Stimulated activated naive CD8-positive, alpha-beta T cell treated with anti-CD3 and anti-CD28 coated beads, Interleukin-15, amount 100 ng/mL, for 72 hours (primary cell): ENCODE measurements at regions not wholly inside any gene's neighbourhood (a gene's known extent, or its start where the extent isn't known, plus 50 kb on each side); places are given as distances from the start of the nearest gene placed in this dataset.
"Not testable (repeated sequence)": the region's sequence is repeated elsewhere in the genome, so short reads cannot be mapped to it uniquely, and the experiment has no call there.

Experiments
- ATAC-seq: fragments of 150-1000 bp; cut with Tn5 transposase; 2 replicates; pipeline ENCODE4 v1.10.0; 2021; ENCODE audit warnings: mild to moderate bottlenecking, moderate library complexity
- DNase-seq, 2 donors: peaks; one replicate each; pipeline ENCODE4 v3.0.0; 2021 to 2022
- H3K27ac Mint-ChIP-seq, 2 donors: one replicate each; pipeline ENCODE4 v1.8.0; 2022; ENCODE audit warnings: mild to moderate bottlenecking in 2 of 2, mixed read lengths in 2 of 2, moderate library complexity in 2 of 2
- H3K27me3 Mint-ChIP-seq: one replicate; pipeline ENCODE4 v1.8.0; 2022; ENCODE audit warnings: mixed read lengths
- H3K4me1 Mint-ChIP-seq: one replicate; pipeline ENCODE4 v1.8.0; 2022; ENCODE audit warnings: mild to moderate bottlenecking, mixed read lengths
- H3K4me3 Mint-ChIP-seq, 2 donors: one replicate each; pipeline ENCODE4 v1.8.0; 2022; ENCODE audit warnings: mild to moderate bottlenecking in 2 of 2, mixed read lengths in 2 of 2, moderate library complexity in 1 of 2
- H3K9me3 Mint-ChIP-seq, 2 donors: one replicate each; pipeline ENCODE4 v1.8.0; 2022; ENCODE audit warnings: mixed read lengths in 2 of 2

GRCh38 chr9:33623658-33624586, 99.9 kb downstream of the ANKRD18B start:
- ATAC-seq (peak; percentile 98), DNase-seq (peak; percentile 75 to 76)
- peaks cover 5% of the 10 kb centered on the region for H3K4me1 Mint-ChIP-seq
- no peak overlapping the region for H3K4me3 Mint-ChIP-seq
- peaks cover 33% of the 10 kb centered on the region for H3K27me3 Mint-ChIP-seq
- no peaks in the 10 kb centered on the region for H3K9me3 Mint-ChIP-seq
- no peak overlapping the region for H3K27ac Mint-ChIP-seq

GRCh38 chr9:33628318-33628717, 104.3 kb downstream of the ANKRD18B start:
- not testable (repeated sequence) for H3K4me3 Mint-ChIP-seq, ATAC-seq, H3K4me1 Mint-ChIP-seq, H3K27ac Mint-ChIP-seq, DNase-seq, H3K9me3 Mint-ChIP-seq
- peaks cover 40% of the 10 kb centered on the region for H3K27me3 Mint-ChIP-seq

DNA sequence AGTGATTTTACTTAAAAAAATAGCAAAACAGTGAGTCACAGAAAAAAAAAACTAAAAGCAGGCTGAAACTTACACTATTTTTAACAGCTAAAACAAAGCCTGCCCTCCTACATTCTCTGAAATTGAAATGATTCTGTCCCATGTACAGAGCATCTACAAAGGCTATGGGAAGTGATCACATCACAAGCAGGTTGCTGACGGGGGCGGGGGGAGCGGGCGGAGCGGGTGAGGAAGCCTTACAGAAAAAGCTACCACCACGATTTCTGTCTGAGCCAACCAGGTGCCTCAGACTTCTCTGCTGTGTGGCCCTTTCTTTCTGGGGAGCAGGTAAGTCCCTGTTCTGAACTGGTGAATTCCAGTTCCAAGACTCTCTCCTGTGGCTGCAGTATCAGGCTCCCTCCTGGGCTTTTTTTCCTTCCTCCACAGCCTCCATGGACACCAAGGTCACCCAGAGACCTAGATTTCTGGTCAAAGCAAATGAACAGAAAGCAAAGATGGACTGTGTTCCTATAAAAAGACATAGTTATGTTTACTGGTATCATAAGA, 104.9 kb downstream of the ANKRD18B start:
- Mint-ChIP-seq H3K27me3 (peaks cover 40% of the 10 kb centered on the region), H3K27ac (no peak overlapping the region)
- ATAC-seq = no peak

GRCh38 chr9:33633636-33634035, 109.6 kb downstream of the ANKRD18B start:
- DNase-seq (no peak), ATAC-seq (no peak)
- Mint-ChIP-seq H3K4me3 (no peak overlapping the region), H3K27me3 (peaks cover 65% of the 10 kb centered on the region), H3K4me1 (no peaks in the 10 kb centered on the region), H3K9me3 (no peaks in the 10 kb centered on the region), H3K27ac (no peak overlapping the region)

More for the DNA sequence above, 104.9 kb downstream of the ANKRD18B start:
- Mint-ChIP-seq H3K4me3 (no peak overlapping the region), H3K9me3 (no peaks in the 10 kb centered on the region), H3K4me1 (peaks cover 4% of the 10 kb centered on the region)
- DNase-seq = no peak

- H3K4me1 Mint-ChIP-seq = no peaks in the 10 kb centered on the region
- ATAC-seq (no peak), DNase-seq (no peak)
- H3K27me3 Mint-ChIP-seq = peaks cover 88% of the 10 kb centered on the region
- no peak overlapping the region for H3K4me3 Mint-ChIP-seq
- no peaks in the 10 kb centered on the region for H3K9me3 Mint-ChIP-seq
- no peak overlapping the region for H3K27ac Mint-ChIP-seq
These were observed 113.8 kb downstream of the ANKRD18B start for GRCh38 chr9:33637881-33638280.

DNA sequence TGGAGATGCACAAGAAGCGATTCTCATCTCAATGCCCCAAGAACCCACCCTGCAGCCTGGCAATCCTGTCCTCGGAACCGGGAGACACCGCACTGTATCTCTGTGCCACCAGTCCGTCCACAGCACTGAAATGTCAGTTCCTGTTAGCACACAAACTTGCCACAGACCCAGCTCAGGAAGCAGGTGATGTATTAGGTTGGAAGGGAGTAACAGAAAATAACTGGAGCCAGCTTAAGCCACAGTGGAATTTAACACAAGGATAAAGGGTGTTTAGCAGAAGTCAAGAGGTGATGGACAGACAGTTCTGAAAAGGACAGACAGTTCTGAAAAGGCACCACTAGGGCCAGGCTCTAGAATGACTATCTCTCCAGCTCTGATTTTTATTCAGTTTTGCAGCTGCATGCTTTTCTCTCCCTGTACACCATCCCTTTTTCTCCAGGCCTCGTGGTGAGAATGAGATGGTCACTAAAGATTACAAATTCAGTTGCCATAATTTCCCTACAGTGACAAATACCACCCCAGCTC, 114.4 kb downstream of the ANKRD18B start:
- Mint-ChIP-seq H3K9me3 (no peaks in the 10 kb centered on the region), H3K27me3 (peaks cover 89% of the 10 kb centered on the region), H3K4me1 (no peaks in the 10 kb centered on the region), H3K4me3 (no peak overlapping the region), H3K27ac (no peak overlapping the region)
- ATAC-seq = no peak
- no peak for DNase-seq

DNA sequence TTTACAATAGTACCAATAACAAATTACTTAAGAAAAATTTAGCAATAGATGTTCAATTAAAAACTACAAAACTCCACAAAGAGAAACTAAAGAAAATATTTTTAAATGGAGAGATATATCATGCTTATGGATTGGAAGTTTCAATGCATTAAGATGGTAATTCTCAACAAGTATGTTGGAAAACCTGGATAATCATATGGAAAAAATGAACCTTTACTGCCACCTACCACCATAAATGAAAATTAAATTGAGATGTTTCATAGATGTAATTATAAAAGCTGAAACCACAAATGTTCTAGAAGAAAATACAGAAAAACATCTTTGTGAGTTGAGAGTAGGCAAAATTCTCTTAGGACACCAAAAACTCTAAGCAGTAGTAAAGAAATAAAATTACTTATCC, 121.7 kb downstream of the ANKRD18B start:
- Mint-ChIP-seq H3K4me3 (no peak overlapping the region), H3K27ac (no peak overlapping the region), H3K27me3 (peaks cover 59% of the 10 kb centered on the region), H3K4me1 (peaks cover 18% of the 10 kb centered on the region), H3K9me3 (no peaks in the 10 kb centered on the region)
- DNase-seq = no peak
- ATAC-seq = no peak

DNA sequence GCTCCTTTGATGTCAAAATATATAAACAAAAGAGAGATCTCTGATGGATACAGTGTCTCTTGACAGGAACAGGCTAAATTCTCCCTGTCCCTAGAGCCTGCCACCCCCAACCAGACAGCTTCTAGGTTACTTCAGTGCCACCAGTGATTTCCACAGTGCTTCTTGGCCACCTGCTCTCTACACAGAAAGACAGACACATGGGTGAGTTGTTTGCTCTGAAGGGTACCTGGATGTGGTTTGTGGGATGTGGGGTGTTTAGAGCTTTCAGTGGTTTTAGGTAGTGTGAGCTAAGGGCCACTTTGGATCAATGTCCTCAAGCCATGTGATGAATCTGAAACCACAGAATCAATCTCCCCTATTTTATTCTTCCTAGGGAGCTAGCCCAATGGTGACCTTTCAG, 125.4 kb downstream of the ANKRD18B start:
- H3K27ac Mint-ChIP-seq = no peak overlapping the region
- peak; percentile 99 for ATAC-seq
- peaks cover 58% of the 10 kb centered on the region for H3K27me3 Mint-ChIP-seq
- no peaks in the 10 kb centered on the region for H3K9me3 Mint-ChIP-seq
- no peak overlapping the region for H3K4me3 Mint-ChIP-seq
- peak; percentile 19 to 31 for DNase-seq
- H3K4me1 Mint-ChIP-seq = peaks cover 18% of the 10 kb centered on the region

DNA sequence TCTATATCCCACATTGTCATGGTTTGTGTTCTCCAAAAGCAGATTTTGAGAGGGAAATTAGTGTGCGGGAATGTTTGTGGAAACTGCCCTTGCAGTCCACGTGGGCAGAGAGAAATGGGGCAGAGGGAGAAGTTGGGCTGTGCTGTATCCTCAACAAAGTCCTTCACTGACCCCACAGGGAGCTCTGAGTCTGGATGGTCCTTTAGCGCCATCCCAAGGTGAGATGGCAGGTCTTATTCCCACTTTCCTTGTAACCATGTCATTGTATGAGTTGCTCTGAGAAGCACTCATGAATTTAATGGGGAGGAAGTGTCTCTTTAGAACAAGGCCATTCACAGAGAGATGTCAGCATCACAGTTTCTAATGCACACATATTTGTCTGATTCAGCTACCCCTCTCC, 127.1 kb downstream of the ANKRD18B start:
- peaks cover 18% of the 10 kb centered on the region for H3K4me1 Mint-ChIP-seq
- DNase-seq = no peak
- no peak overlapping the region for H3K27ac Mint-ChIP-seq
- no peaks in the 10 kb centered on the region for H3K9me3 Mint-ChIP-seq
- no peak overlapping the region for H3K4me3 Mint-ChIP-seq
- peaks cover 56% of the 10 kb centered on the region for H3K27me3 Mint-ChIP-seq
- ATAC-seq = no peak

- DNase-seq = no peak
- Mint-ChIP-seq H3K27me3 (peaks cover 23% of the 10 kb centered on the region), H3K4me3 (no peak overlapping the region), H3K27ac (no peak overlapping the region), H3K4me1 (no peaks in the 10 kb centered on the region), H3K9me3 (no peaks in the 10 kb centered on the region)
- no peak for ATAC-seq
These were observed 135.4 kb upstream of the PRSS3 start for GRCh38 chr9:33659921-33660320.

DNA sequence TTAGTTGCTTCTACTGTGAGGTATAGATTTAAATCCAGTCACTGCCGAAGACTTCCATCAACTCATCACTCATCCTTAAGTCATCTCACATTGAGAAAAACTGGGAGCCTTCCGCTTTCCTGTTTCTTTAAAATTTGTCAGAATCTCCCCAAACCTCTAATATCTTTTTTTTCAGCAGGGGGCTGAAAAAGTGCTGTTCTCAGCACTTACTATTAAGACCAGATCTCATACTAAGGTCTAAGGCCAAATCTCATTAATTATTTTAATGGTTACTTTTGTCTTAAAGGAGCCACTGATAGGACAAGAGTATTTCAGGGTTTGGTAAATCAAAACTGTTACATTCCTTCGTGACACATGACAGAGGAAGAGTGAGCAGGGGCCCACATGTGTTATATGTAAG, 134.6 kb upstream of the PRSS3 start:
- no peak overlapping the region for H3K4me3 Mint-ChIP-seq
- no peaks in the 10 kb centered on the region for H3K9me3 Mint-ChIP-seq
- peaks cover 23% of the 10 kb centered on the region for H3K27me3 Mint-ChIP-seq
- no peak for ATAC-seq
- no peak overlapping the region for H3K27ac Mint-ChIP-seq
- no peak for DNase-seq
- no peaks in the 10 kb centered on the region for H3K4me1 Mint-ChIP-seq

DNA sequence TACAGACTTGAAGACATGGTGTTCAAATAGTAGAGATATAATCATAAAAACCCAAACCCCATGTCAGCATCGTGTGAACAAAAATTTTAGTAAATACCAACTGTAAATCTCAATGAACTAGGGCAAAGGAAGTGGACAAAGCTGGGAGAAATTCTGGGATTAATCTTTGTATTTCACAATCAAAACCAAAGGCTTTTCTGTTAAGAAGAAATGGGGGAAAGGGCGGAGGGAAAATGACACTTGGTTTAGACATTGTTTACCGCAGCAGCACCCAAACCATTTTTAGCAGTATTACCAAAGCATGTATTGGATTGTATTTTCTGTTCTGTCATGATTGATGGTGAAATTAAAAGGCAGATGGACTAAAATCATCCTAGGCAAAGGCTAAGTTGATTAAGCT, 134.2 kb upstream of the PRSS3 start:
- Mint-ChIP-seq H3K27ac (no peak overlapping the region), H3K4me3 (no peak overlapping the region), H3K27me3 (peaks cover 23% of the 10 kb centered on the region), H3K9me3 (no peaks in the 10 kb centered on the region), H3K4me1 (no peaks in the 10 kb centered on the region)
- no peak for DNase-seq
- ATAC-seq = no peak

GRCh38 chr9:33662871-33663270, 132.5 kb upstream of the PRSS3 start:
- ATAC-seq (no peak), DNase-seq (no peak)
- Mint-ChIP-seq H3K4me3 (no peak overlapping the region), H3K4me1 (no peaks in the 10 kb centered on the region), H3K27ac (no peak overlapping the region), H3K27me3 (peaks cover 23% of the 10 kb centered on the region), H3K9me3 (no peaks in the 10 kb centered on the region)

DNA sequence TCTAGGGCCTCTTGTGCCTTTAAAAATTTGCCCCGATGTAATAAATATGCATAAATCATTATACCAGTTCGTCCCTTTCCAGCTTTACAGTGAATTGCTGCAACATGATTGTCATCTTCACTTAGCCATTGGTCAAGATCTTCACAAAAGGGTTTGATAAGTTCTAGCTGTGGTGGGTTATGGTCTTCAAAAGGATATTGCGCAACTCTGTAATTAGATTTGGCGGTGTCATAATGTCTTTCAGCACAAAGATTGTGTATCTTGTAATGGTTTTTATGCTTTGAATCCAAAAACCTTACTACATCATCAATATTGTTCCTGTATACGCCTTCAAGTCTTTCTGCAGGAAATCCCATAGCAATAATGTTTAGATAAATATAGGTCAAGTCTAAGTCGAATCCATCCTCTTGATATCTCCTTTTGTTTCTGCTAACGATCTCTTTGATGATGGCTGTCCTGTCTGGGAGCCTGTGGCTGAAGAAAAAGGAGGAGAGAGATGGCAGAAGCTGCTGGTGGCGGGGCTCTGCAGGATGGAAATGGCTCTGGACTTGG, 119.1 kb upstream of the PRSS3 start:
- not testable (repeated sequence) for H3K27ac Mint-ChIP-seq, H3K9me3 Mint-ChIP-seq, DNase-seq
- peak overlapping the region; percentile 88 for H3K4me3 Mint-ChIP-seq
- peaks cover 86% of the 10 kb centered on the region for H3K27me3 Mint-ChIP-seq
- peaks cover 12% of the 10 kb centered on the region for H3K4me1 Mint-ChIP-seq
- ATAC-seq = peak; percentile 23

- H3K27me3 Mint-ChIP-seq = peaks cover 83% of the 10 kb centered on the region
- peak overlapping the region; percentile 88 for H3K4me3 Mint-ChIP-seq
- H3K9me3 Mint-ChIP-seq = peaks cover 0 to 5% of the 10 kb centered on the region in 2 donors
- H3K27ac Mint-ChIP-seq = peak overlapping the region in 1 of 2 donors; percentile 23
- DNase-seq (peak; percentile 14 to 27), ATAC-seq (peak; percentile 80)
- H3K4me1 Mint-ChIP-seq = peaks cover 12% of the 10 kb centered on the region
These were observed 118.4 kb upstream of the PRSS3 start for GRCh38 chr9:33676746-33677505.
